ENCODE measurements at regions not wholly inside any gene's neighbourhood (a gene's known extent, or its start where the extent isn't known, plus 50 kb on each side); places are given as distances from the start of the nearest gene placed in this dataset.

DNA sequence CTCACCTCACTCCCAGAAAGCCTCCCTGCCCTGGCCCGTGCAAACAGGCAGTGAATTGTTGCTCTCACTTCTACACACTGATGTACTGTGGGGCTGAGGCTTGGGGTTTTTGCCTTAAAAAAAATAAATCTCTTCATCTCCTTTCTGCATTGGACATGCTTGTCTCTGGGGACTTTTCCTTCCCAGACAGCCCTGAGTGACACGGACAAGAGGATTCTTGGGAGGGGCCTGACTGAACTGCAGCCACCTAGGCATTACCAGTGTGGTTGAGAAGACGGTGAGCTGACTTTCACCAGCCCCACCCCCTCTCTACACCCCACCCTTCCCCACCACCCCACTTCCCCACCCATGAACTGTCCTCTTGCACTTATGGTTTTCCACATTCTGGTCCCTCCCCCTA, 51.6 kb upstream of the PARP11 start:
- no peak for TF ChIP-seq ZMYM3 (CRISPR knock-in tag; IDR thresholded peaks at IDR 0.05)
- no peak for TF ChIP-seq SIX4 (CRISPR knock-in tag; IDR thresholded peaks at IDR 0.05)
- TF ChIP-seq KDM3A (CRISPR knock-in tag; IDR thresholded peaks at IDR 0.05; ENCODE audit: low read depth), result no peak
- TF ChIP-seq, protein P1, sequence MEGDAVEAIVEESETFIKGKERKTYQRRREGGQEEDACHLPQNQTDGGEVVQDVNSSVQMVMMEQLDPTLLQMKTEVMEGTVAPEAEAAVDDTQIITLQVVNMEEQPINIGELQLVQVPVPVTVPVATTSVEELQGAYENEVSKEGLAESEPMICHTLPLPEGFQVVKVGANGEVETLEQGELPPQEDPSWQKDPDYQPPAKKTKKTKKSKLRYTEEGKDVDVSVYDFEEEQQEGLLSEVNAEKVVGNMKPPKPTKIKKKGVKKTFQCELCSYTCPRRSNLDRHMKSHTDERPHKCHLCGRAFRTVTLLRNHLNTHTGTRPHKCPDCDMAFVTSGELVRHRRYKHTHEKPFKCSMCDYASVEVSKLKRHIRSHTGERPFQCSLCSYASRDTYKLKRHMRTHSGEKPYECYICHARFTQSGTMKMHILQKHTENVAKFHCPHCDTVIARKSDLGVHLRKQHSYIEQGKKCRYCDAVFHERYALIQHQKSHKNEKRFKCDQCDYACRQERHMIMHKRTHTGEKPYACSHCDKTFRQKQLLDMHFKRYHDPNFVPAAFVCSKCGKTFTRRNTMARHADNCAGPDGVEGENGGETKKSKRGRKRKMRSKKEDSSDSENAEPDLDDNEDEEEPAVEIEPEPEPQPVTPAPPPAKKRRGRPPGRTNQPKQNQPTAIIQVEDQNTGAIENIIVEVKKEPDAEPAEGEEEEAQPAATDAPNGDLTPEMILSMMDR (CRISPR knock-in tag; IDR thresholded peaks at IDR 0.05), result no peak
- TF ChIP-seq MXI1 (IDR thresholded peaks at IDR 0.05; ENCODE audit: borderline replicate concordance, low read depth, low read length), result no peak
- TF ChIP-seq PHF20 (CRISPR knock-in tag; IDR thresholded peaks at IDR 0.05), result no peak
- TF ChIP-seq RXRA (CRISPR knock-in tag; IDR thresholded peaks at IDR 0.05), result no peak
